ENCODE measurements at regions not wholly inside any gene's neighbourhood (a gene's known extent, or its start where the extent isn't known, plus 50 kb on each side); places are given as distances from the start of the nearest gene placed in this dataset.
"Not testable (repeated sequence)": the region's sequence is repeated elsewhere in the genome, so short reads cannot be mapped to it uniquely, and the experiment has no call there.

- DNase-seq (ENCODE audit: low spot score), result no peak
Measured at GRCh38 chr22:47617186-47617585, 854.7 kb downstream of the TBC1D22A start.

GRCh38 chr22:47616396-47617020, 854.1 kb downstream of the TBC1D22A start:
- DNase-seq (ENCODE audit: low spot score), result no peak

GRCh38 chr22:47615051-47615450, 852.6 kb downstream of the TBC1D22A start:
- DNase-seq (ENCODE audit: low spot score), result no peak

GRCh38 chr22:47613606-47614350, 851.3 kb downstream of the TBC1D22A start:
- DNase-seq (ENCODE audit: low spot score), result no peak

GRCh38 chr22:47613181-47613580, 850.7 kb downstream of the TBC1D22A start:
- not testable (repeated sequence) for DNase-seq (ENCODE audit: low spot score)

GRCh38 chr22:47612311-47612910, 850.0 kb downstream of the TBC1D22A start:
- DNase-seq (ENCODE audit: low spot score), result no peak

- no peak for DNase-seq (ENCODE audit: low spot score)
Measured at GRCh38 chr22:47610764-47611163, 848.3 kb downstream of the TBC1D22A start.

- no peak for DNase-seq (ENCODE audit: low spot score)
Measured at GRCh38 chr22:47610281-47610680, 847.8 kb downstream of the TBC1D22A start.

- no peak for DNase-seq (ENCODE audit: low spot score)
Measured at GRCh38 chr22:47609653-47610052, 847.2 kb downstream of the TBC1D22A start.

GRCh38 chr22:47608421-47608820, 846.0 kb downstream of the TBC1D22A start:
- no peak for DNase-seq (ENCODE audit: low spot score)

GRCh38 chr22:47607486-47607885, 845.0 kb downstream of the TBC1D22A start:
- DNase-seq (ENCODE audit: low spot score), result no peak

GRCh38 chr22:47606426-47606825, 844.0 kb downstream of the TBC1D22A start:
- DNase-seq (ENCODE audit: low spot score), result no peak

GRCh38 chr22:47605886-47606285, 843.4 kb downstream of the TBC1D22A start:
- DNase-seq (ENCODE audit: low spot score), result no peak

- DNase-seq (ENCODE audit: low spot score), result no peak
Measured at GRCh38 chr22:47605441-47605840, 843.0 kb downstream of the TBC1D22A start.

GRCh38 chr22:47604563-47604962, 842.1 kb downstream of the TBC1D22A start:
- no peak for DNase-seq (ENCODE audit: low spot score)

- no peak for DNase-seq (ENCODE audit: low spot score)
Measured at GRCh38 chr22:47602732-47603131, 840.3 kb downstream of the TBC1D22A start.

GRCh38 chr22:47601666-47602065, 839.2 kb downstream of the TBC1D22A start:
- DNase-seq (ENCODE audit: low spot score), result no peak

GRCh38 chr22:47600791-47601625, 838.6 kb downstream of the TBC1D22A start:
- no peak for DNase-seq (ENCODE audit: low spot score)

- DNase-seq (ENCODE audit: low spot score), result no peak
Measured at GRCh38 chr22:47600281-47600680, 837.8 kb downstream of the TBC1D22A start.

GRCh38 chr22:47599753-47600152, 837.3 kb downstream of the TBC1D22A start:
- no peak for DNase-seq (ENCODE audit: low spot score)

GRCh38 chr22:47598864-47599263, 836.4 kb downstream of the TBC1D22A start:
- no peak for DNase-seq (ENCODE audit: low spot score)

- no peak for DNase-seq (ENCODE audit: low spot score)
Measured at GRCh38 chr22:47597041-47597440, 834.6 kb downstream of the TBC1D22A start.
